HuH-7.5 (cell line): ENCODE measurements at regions not wholly inside any gene's neighbourhood (a gene's known extent, or its start where the extent isn't known, plus 50 kb on each side); places are given as distances from the start of the nearest gene placed in this dataset.

Experiments used
- DNase-seq: peaks from one replicate; pipeline ENCODE4 v3.0.0; 2011; ENCODE audit warnings: low spot score

- DNase-seq: no peak
These were observed 193.9 kb downstream of the PHLDA1 start for GRCh38 chr12:75837700-75838099.

- DNase-seq: no peak
These were observed 195.0 kb downstream of the PHLDA1 start for GRCh38 chr12:75836533-75836932.

GRCh38 chr12:75834591-75834990 lies 197.0 kb downstream of the PHLDA1 start:
- no peak for DNase-seq

- DNase-seq: no peak
These were observed 198.3 kb downstream of the PHLDA1 start for GRCh38 chr12:75833268-75833667.

GRCh38 chr12:75831402-75831801 lies 200.2 kb downstream of the PHLDA1 start:
- DNase-seq: no peak

GRCh38 chr12:75827061-75827460 lies 204.5 kb downstream of the PHLDA1 start:
- DNase-seq: no peak

GRCh38 chr12:75825686-75826085 lies 205.9 kb downstream of the PHLDA1 start:
- DNase-seq: no peak

- DNase-seq: no peak
These were observed 208.1 kb downstream of the PHLDA1 start for GRCh38 chr12:75823475-75823874.

GRCh38 chr12:75822416-75822815 lies 209.2 kb downstream of the PHLDA1 start:
- DNase-seq: no peak

GRCh38 chr12:75820848-75821578 lies 210.6 kb downstream of the PHLDA1 start:
- DNase-seq: no peak

GRCh38 chr12:75820071-75820470 lies 211.5 kb downstream of the PHLDA1 start:
- no peak for DNase-seq

- DNase-seq: no peak
These were observed 212.1 kb downstream of the PHLDA1 start for GRCh38 chr12:75819512-75819911.

GRCh38 chr12:75818863-75819262 lies 212.7 kb downstream of the PHLDA1 start:
- DNase-seq: no peak

- no peak for DNase-seq
These were observed 214.7 kb downstream of the PHLDA1 start for GRCh38 chr12:75816897-75817296.

- no peak for DNase-seq
These were observed 215.8 kb downstream of the PHLDA1 start for GRCh38 chr12:75815756-75816155.

- no peak for DNase-seq
These were observed 216.5 kb downstream of the PHLDA1 start for GRCh38 chr12:75814851-75815754.

GRCh38 chr12:75813072-75813471 lies 218.5 kb downstream of the PHLDA1 start:
- DNase-seq: no peak

- DNase-seq: no peak
These were observed 219.1 kb downstream of the PHLDA1 start for GRCh38 chr12:75812271-75813018.

GRCh38 chr12:75809746-75810145 lies 221.8 kb downstream of the PHLDA1 start:
- no peak for DNase-seq

- no peak for DNase-seq
These were observed 224.1 kb downstream of the PHLDA1 start for GRCh38 chr12:75807494-75807893.

- no peak for DNase-seq
These were observed 225.7 kb downstream of the PHLDA1 start for GRCh38 chr12:75805905-75806304.

- no peak for DNase-seq
These were observed 226.3 kb downstream of the PHLDA1 start for GRCh38 chr12:75805320-75805719.
